Cardiac muscle cell (in vitro differentiated cells and primary cell): ENCODE measurements at regions not wholly inside any gene's neighbourhood (a gene's known extent, or its start where the extent isn't known, plus 50 kb on each side); places are given as distances from the start of the nearest gene placed in this dataset.

Source experiments
- DNase-seq, 2 donors: peaks; one replicate each; pipeline versions ENCODE4 v3.0.0 to v3.0.0-alpha.2; 2010 to 2017; ENCODE audit warnings: low read depth in 1 of 2, low spot score in 1 of 2
- H3K27ac ChIP-seq: fragments of 200-600 bp; sonication (generic); 2 replicates; pipeline ENCODE4 v1.5.1; 2016
- H3K27me3 ChIP-seq: fragments of 200-600 bp; sonication (generic); 2 replicates; pipeline ENCODE4 v1.6.0; 2016; ENCODE audit warnings: control low read depth
- H3K36me3 ChIP-seq: fragments of 200-600 bp; sonication (generic); 2 replicates; pipeline ENCODE4 v1.5.1; 2016; ENCODE audit warnings: control low read depth
- H3K4me1 ChIP-seq: fragments of 200-600 bp; sonication (generic); 2 replicates; pipeline ENCODE4 v1.8.1; 2017; ENCODE audit warnings: low read depth, mild to moderate bottlenecking, mixed run types
- H3K4me3 ChIP-seq: fragments of 200-600 bp; sonication (generic); 2 replicates; pipeline ENCODE4 v1.5.1; 2016; ENCODE audit warnings: mild to moderate bottlenecking
- H3K9me3 ChIP-seq: fragments of 200-600 bp; sonication (generic); 2 replicates; pipeline ENCODE4 v1.5.1; 2017; ENCODE audit warnings: low read depth, mild to moderate bottlenecking, control low read depth
- TF ChIP-seq, protein P1 (sequence below): IDR thresholded peaks from 2 replicates; pipeline ENCODE4 v1.5.1; 2012; ENCODE audit warnings: low read depth, mild to moderate bottlenecking, low read length

DNA sequence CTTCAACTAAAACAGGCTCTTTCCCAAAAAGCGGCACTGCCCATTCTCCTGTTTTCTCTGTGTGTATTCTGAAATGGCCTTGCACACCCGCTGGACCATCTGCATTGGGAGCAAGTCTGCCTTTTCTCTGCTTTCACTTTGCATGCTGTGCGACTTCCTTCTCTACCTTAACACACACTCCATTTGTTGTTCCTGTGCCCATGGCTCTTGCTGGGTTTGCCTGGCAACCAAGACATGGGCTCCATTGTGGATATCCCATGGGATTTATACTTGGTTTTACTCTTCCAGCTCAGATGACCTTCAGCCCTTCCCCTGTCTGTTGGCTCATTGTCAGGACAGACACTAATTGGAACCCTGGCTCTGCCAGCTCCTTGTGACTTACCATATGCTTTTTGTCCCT lies 465.3 kb downstream of the REEP3 start:
- H3K4me3 ChIP-seq: no peak overlapping the region
- no peaks in the 10 kb centered on the region for H3K36me3 ChIP-seq
- no peak overlapping the region for H3K27ac ChIP-seq
- no peaks in the 10 kb centered on the region for H3K9me3 ChIP-seq
- TF ChIP-seq, protein P1, sequence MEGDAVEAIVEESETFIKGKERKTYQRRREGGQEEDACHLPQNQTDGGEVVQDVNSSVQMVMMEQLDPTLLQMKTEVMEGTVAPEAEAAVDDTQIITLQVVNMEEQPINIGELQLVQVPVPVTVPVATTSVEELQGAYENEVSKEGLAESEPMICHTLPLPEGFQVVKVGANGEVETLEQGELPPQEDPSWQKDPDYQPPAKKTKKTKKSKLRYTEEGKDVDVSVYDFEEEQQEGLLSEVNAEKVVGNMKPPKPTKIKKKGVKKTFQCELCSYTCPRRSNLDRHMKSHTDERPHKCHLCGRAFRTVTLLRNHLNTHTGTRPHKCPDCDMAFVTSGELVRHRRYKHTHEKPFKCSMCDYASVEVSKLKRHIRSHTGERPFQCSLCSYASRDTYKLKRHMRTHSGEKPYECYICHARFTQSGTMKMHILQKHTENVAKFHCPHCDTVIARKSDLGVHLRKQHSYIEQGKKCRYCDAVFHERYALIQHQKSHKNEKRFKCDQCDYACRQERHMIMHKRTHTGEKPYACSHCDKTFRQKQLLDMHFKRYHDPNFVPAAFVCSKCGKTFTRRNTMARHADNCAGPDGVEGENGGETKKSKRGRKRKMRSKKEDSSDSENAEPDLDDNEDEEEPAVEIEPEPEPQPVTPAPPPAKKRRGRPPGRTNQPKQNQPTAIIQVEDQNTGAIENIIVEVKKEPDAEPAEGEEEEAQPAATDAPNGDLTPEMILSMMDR: no peak
- no peaks in the 10 kb centered on the region for H3K4me1 ChIP-seq
- H3K27me3 ChIP-seq: no peaks in the 10 kb centered on the region
- DNase-seq: no peak

DNA sequence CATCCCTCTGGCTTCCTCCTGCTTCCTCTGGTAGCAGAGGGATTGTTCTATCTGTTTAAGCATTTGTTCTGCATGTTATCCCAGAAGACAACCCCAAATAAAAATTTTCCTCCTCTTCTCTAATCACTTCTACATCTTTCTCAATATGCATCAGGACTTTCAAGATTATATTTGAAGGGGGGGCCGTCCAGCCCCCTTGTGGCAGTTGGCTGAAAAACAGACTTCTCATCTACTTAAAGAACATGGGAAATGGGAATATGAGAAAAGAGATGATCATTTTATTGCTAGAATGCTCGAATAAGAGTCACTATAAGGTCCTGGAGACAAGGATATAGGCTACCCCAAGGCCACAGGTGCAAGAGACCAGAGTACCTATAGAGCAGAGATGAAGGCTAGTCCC lies 466.0 kb downstream of the REEP3 start:
- Histone ChIP-seq H3K4me3 (no peak overlapping the region), H3K4me1 (no peaks in the 10 kb centered on the region), H3K9me3 (no peaks in the 10 kb centered on the region), H3K27me3 (no peaks in the 10 kb centered on the region), H3K36me3 (no peaks in the 10 kb centered on the region), H3K27ac (no peak overlapping the region)
- DNase-seq: no peak
- TF ChIP-seq, protein P1: no peak

DNA sequence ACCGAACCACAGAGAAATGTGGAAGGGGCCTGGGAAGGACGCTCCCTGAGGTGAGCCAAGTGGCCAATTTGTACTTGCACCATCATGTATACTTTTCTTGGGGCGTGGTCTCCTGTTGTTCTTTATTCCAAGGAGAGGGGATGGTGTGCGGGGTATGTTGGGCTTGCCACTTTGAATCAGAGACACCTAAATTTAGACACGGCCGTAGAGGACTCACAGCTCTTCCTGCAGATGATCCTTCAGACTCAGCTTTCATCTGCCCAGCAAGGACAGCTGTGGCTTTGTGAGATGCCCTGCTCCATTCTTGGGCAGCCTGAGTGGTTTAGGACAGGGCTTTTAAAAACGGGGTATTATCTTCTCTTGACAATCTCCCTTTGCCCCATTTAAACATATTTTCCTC lies 473.2 kb downstream of the REEP3 start:
- H3K27ac ChIP-seq: no peak overlapping the region
- TF ChIP-seq, protein P1: no peak
- no peaks in the 10 kb centered on the region for H3K27me3 ChIP-seq
- no peaks in the 10 kb centered on the region for H3K4me1 ChIP-seq
- H3K36me3 ChIP-seq: no peaks in the 10 kb centered on the region
- H3K4me3 ChIP-seq: no peak overlapping the region
- no peaks in the 10 kb centered on the region for H3K9me3 ChIP-seq
- DNase-seq: no peak

DNA sequence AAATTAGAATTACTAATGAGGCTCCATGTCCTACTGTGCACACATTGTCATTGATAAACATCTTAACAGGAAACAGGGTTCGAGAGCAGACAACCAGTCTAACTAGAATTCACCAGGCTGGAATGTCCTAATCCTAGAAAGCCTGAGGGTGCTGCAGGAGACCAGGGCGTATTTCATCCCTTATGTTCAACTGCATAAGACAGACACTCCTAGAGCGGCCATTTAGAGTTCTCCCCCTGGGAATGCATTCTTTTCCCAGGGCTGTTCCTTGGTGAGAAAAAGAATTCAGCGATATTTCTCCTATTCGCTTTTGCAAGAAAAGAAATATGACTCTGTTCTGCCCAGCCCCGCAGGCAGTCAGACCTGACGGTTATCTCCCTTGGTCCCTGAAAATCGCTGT lies 486.0 kb downstream of the REEP3 start:
- Histone ChIP-seq H3K27ac (no peak overlapping the region), H3K36me3 (no peaks in the 10 kb centered on the region), H3K4me1 (no peaks in the 10 kb centered on the region), H3K27me3 (no peaks in the 10 kb centered on the region), H3K4me3 (no peak overlapping the region), H3K9me3 (no peaks in the 10 kb centered on the region)
- TF ChIP-seq, protein P1: no peak
- no peak for DNase-seq

DNA sequence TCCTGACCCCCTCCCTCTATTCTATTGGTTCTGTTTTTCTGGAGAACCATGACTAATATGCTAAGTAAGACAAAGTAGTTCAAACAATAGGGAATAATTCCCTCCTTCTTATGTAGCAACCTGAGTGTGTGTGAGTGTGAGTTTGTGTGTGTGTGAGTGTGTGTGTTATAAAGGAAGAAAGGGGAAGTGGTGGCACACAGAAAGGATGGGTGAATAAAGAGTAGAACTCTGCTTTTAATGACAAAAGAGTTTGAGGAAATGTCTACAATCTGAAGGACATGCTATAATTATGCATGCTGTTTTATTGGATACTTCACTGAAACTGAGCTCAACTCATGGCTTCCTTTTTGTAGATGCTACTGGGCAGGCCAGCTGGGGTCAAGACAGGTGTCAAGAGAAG lies 489.5 kb downstream of the REEP3 start:
- Histone ChIP-seq H3K4me3 (no peak overlapping the region), H3K27ac (no peak overlapping the region), H3K36me3 (no peaks in the 10 kb centered on the region), H3K9me3 (no peaks in the 10 kb centered on the region), H3K4me1 (no peaks in the 10 kb centered on the region), H3K27me3 (no peaks in the 10 kb centered on the region)
- TF ChIP-seq, protein P1: no peak
- DNase-seq: no peak
